ENCODE measurements at regions not wholly inside any gene's neighbourhood (a gene's known extent, or its start where the extent isn't known, plus 50 kb on each side); places are given as distances from the start of the nearest gene placed in this dataset.

DNA sequence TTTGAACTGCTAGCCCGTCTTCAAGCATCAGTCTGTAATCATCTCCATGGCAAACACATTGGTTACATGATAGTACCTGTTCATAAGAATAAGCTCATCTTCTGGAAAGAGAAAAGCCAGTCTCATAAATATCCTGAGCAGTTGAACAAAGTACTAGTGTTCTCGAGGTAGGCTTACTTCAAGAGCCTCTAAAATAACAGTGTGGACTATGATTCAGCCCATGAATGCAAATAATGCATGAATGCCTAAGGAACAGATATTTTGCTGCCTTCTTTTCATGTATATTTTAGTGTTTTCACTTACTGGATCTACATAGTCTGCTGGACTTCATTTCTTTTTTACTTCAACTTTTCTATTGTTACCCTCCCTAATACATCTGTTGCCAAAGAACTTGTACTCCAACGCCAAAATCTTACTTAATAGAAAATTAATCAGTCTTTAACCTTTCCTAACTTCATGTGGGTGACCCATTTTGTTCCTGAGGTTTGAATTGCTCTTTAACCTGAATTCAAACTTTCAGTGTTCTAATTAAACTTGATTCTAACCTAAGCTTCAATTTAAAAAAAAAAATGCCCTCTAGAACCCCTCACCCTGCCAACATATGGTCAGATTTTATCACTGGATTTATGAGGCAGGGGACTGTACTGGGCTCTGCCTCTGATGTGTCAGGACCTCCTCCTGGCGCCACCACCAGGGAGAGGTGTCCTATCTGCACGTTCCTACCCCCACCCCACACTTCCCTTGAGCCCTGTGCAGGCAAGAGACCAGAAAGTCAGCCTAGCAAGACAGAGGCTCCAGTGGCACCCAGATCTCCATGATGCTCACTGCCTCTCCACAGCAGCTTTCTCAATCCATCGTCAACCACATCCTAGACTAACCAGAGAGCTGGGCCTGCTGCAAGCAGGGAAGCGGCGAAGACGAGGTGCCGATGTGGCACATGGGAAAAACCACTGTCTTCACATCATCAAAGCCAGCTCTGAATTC is 264.7 kb upstream of the ID2 start:
- TF ChIP-seq CTCF (conservative IDR thresholded peaks at IDR 0.05; ENCODE audit: control insufficient read depth, insufficient read depth, low read depth, low read length): no peak

GRCh38 chr2:8418721-8419120 is 263.1 kb upstream of the ID2 start:
- H3K4me3 ChIP-seq (ENCODE audit: control insufficient read depth, low read depth, low read length): no peak overlapping the region

More for the DNA sequence above, 264.7 kb upstream of the ID2 start:
- H3K4me3 ChIP-seq (ENCODE audit: control insufficient read depth, low read depth, low read length): no peak overlapping the region
- DNase-seq (ENCODE audit: low read depth): no peak

GRCh38 chr2:8421658-8422449 is 260.0 kb upstream of the ID2 start:
- no peak for DNase-seq (ENCODE audit: low read depth)
- TF ChIP-seq CTCF (conservative IDR thresholded peaks at IDR 0.05; ENCODE audit: control insufficient read depth, insufficient read depth, low read depth, low read length): no peak
- H3K4me3 ChIP-seq (ENCODE audit: control insufficient read depth, low read depth, low read length): no peak overlapping the region

More at GRCh38 chr2:8418721-8419120, 263.1 kb upstream of the ID2 start:
- TF ChIP-seq CTCF (conservative IDR thresholded peaks at IDR 0.05; ENCODE audit: control insufficient read depth, insufficient read depth, low read depth, low read length): no peak
- DNase-seq (ENCODE audit: low read depth): no peak

- DNase-seq (ENCODE audit: low read depth): no peak
- no peak overlapping the region for H3K4me3 ChIP-seq (ENCODE audit: control insufficient read depth, low read depth, low read length)
- TF ChIP-seq CTCF (conservative IDR thresholded peaks at IDR 0.05; ENCODE audit: control insufficient read depth, insufficient read depth, low read depth, low read length): no peak
Measured at GRCh38 chr2:8422450-8422800, 259.4 kb upstream of the ID2 start.

DNA sequence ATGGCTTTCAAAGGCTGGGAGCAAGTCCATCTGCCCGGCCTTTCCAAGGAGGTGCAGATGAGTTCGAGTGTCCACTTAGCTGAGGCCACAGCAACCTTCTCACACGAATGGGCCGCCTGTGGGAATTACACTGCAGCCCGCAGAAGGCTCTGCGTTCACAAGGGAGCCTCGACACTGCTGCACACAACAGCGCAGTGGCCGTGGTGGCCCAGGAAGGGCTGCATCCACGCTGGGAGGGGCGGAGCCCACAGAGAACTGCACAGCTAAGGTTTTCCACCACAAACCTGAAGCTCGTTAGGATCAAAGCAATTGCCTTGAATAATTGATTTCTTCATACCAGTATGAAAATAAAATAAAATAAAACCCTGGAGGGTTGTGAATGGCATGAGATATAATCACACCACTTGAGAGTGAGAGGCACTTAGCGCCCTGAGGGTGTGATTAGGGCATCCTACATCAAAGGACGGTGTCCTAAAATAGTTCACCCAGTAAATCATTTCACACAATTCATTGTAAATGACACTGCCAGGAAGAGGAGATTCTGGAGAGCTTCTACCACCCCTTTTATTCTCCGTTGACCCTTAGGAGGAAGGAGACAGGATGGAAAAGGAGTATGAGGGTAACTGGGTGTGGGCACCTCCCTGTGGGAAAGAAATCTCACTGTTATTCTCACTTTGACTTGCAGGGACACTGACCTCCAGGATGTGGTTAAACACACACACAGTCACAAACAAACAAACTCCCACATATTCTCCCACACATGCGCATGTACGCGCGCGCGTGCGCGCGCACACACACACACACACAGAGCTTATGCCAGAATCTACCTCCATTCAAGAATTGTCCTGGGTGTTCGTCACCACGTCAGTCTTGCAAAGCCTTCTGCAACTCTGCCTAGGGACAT is 256.6 kb upstream of the ID2 start:
- no peak for TF ChIP-seq CTCF (conservative IDR thresholded peaks at IDR 0.05; ENCODE audit: control insufficient read depth, insufficient read depth, low read depth, low read length)
- DNase-seq (ENCODE audit: low read depth): no peak
- H3K4me3 ChIP-seq (ENCODE audit: control insufficient read depth, low read depth, low read length): no peak overlapping the region

GRCh38 chr2:8426550-8426949 is 255.3 kb upstream of the ID2 start:
- no peak overlapping the region for H3K4me3 ChIP-seq (ENCODE audit: control insufficient read depth, low read depth, low read length)
- TF ChIP-seq CTCF (conservative IDR thresholded peaks at IDR 0.05; ENCODE audit: control insufficient read depth, insufficient read depth, low read depth, low read length): no peak
- no peak for DNase-seq (ENCODE audit: low read depth)

Data from fibroblast of mammary gland (primary cell).